Superior temporal gyrus (tissue), 1 donor: ENCODE measurements at regions not wholly inside any gene's neighbourhood (a gene's known extent, or its start where the extent isn't known, plus 50 kb on each side); places are given as distances from the start of the nearest gene placed in this dataset.
A peak's percentile ranks its signal among the peaks of the same experiment; 100 is the strongest.
"Not testable (repeated sequence)": the region's sequence is repeated elsewhere in the genome, so short reads cannot be mapped to it uniquely, and the experiment has no call there.

Experiments used
- DNase-seq: peaks from one replicate; pipeline ENCODE4 v3.0.0-alpha.2; 2016; ENCODE audit errors: extremely low spot score

DNA sequence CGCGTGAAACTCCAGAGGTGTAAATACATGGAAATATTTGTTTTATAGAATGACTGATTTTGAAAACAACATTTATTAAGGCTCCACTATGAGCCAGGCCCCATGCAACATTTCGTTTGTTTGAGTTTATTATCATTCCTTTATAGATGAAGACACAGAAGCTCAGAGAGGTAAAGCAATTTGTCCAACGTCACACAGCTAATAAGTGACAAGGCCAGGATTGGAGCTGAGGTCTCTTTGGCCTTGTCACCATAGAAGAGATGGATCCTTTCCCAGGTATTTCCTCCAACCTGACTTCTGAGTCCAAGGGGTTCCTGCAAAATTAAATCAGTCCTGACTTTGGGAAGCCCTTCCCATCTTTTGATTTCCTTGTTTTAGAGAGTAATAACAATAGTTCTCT lies 98.0 kb downstream of the SYF2 start:
- DNase-seq = no peak

DNA sequence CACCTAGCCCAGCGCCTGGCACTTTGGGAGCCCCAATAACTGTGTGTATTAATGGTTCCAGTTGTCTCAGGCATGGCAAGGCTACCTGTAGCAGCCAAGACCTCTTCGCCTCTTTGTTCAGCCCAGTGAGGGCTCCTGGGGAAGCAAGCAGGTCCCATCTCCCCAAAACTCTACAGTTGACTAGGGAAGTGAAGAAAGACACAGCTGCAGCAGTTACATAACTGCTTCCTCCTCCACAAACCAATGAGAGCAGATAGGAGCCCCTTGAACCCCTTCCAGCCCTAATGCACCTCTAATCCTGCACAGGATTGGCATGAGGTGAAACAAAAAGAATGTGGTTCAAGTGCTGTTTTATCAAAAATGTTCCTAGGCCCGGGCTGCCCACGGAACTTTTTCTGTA lies 100.5 kb downstream of the SYF2 start:
- DNase-seq = no peak

DNA sequence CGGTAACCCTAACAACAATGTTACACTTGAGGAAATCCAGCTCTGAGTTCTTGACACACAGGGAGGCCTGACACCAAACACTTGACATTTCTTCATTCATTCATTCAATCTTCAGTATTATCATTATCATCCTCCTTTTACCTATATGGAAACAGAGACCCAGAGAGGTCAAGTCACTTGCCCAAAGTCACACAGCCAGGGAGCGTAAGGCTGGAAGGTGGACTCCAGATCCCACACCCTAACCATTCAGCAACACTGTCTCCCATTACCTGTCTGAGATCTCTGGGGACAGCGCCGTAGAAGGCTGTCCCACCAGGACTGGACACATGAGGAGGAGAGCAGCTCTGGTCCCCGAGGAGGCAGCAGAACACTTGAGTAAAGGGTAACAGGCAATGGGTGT lies 101.4 kb downstream of the SYF2 start:
- no peak for DNase-seq

DNA sequence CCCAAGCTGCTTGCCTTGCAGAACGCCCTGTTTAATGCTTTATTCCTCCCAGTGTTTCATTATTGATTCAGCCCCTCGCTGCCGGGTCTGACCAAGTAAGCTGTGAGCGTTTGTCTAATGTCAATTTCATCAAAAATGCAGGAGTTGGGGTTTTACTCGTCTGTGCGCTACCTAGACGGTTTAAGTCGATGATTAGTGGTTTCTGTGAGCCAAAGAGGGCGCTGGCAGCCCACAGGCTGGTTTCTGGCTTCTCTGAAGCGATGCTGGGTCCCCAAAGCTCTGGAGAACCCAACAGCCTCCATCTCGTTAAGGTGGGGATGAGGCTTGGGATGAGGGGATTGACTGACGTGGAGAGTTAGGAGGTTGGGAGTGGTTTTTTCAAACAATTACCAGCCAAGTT lies 102.9 kb downstream of the SYF2 start:
- no peak for DNase-seq

DNA sequence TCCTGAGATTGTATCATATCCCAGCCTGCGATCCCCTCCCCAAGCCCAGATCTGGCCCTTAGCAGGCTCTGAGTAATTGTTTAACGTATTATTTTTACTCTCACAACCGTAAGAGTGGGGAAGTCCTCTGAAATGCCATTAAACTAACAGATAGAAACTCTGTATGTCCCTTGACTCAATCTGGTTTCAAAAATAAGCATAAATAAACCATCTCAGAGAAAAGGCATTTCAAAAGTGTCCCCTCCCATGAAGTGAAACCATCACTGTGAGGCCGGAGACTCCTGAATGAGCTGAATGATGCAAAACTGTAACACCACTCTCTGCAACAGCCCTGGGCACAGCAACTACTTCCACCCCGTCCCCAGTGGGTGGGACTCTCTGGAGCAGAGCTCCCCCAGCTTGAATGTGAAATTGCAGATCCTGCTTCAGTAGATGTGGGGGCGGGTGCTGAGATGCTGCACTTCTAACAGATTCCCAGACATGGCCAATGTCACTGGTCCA lies 104.1 kb downstream of the SYF2 start:
- DNase-seq = no peak

DNA sequence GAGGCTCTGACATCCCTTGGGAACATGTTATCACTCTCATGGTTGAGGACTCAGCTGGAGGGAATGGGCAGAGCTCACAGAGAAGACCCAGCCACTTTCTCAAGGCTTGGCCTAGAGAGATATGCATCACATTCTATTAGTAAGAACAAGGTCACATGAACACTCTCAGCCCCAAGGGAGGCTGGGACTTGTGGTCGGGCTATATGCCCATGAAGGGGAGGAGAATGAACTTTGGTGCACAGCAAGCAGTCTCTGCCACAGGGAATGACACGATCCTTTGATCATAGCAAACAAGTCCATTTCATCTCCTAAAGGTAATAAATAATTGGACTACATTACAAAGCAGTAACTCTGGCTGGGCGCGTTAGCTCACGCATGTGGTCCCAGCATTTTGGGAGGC lies 105.7 kb downstream of the SYF2 start:
- DNase-seq = no peak

DNA sequence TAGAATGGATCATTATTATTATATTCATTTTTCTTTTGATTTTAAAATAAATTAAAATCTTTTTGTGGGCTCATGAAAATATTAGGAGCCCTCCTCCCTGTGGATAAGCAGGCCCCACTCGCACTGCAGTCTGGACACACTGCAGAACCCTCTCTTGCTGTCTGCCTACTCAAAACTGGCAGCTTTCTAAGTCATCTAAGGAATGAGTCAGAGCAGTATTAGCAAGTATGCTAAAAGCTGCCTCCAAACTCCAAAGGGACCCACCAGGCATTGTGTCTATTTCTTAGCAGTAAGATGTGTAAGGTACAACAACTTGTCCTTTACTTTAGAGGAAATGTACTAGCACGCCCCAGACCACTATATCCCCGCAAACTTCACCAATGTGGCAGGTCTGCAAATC lies 108.8 kb downstream of the SYF2 start:
- DNase-seq = peak; percentile 12

DNA sequence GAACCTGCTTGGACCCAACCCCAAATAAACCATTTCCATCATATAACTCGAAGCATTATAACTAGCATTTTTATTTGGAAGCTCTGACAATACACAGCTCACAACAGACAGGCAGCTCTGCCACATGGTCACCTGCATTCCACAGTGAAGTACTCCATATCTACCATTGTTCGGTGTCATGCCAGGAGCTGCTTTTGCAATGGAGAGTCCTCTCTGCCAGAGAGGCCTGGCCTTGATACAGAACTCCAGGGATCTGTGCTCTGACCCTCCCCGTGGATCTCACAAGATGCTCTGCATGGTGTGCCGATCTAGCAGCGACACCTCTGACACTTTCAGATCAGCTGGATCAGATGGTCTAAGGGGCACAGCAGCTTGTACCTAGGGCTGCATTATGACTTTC lies 109.6 kb downstream of the SYF2 start:
- no peak for DNase-seq

DNA sequence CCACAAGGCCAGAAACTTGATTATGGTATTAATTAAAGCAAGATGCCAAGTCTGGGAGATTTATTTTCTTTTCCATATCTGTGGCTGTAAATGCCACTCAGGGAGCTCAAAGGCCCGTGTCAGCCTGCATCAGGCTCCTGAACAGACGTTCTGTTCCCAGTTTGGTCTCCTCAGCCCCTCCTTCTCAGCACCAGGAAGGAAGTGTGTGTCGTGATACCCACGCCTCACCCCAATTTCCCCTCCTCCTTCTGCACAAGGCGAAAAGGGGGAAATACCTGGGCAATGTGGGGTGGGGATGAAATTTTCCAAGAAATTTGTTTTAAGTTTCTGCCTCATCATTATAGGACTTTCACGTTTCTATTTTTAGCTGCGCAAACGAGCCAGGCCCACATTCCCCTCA lies 112.0 kb downstream of the SYF2 start:
- no peak for DNase-seq

DNA sequence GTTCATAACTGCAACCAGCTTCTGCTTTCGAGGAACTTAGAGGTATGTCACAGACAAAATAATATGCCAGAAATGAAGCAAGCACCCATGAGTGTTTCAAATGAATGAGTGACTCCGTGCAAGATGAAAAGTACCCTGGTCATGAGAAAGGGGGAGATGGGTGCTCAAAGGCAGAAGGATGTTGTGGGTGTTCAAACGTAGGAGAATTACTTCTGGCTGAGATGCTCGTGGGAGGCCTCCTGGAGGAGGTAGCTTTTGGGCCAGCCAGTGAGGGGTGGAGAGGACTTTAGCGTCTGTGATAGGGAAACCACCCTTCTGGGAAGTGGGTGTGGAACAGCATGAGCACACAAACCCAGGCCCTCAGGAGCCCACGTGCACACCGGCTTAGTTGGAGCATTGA lies 113.8 kb downstream of the SYF2 start:
- DNase-seq = no peak

DNA sequence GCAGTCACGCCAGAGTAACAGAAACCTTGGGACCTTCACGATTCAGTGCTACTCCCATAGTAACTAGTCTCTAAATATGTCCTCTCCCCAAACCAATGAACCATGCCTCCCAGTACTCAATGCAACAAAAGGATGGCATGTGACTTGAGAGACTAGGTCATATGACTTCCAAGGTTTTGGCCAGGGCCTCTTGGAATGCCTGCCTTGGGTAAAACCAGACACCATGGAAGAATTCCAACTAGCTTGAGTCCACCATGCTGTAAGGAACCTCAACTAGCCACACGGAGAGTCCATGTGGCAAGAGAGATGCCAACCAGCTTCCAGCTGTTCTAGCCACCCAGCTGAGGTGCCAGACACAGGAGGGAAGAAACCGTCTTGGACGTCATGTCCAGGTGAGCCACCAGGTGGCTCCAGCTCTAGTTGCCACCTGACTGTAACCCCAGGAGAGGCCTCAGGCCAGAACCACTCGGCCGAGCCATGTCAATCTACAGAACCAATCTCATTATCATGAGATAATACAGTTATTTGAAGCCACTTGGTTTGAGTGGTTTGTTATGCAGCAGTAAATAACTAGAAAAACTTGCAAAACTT lies 115.0 kb downstream of the SYF2 start:
- DNase-seq = no peak

DNA sequence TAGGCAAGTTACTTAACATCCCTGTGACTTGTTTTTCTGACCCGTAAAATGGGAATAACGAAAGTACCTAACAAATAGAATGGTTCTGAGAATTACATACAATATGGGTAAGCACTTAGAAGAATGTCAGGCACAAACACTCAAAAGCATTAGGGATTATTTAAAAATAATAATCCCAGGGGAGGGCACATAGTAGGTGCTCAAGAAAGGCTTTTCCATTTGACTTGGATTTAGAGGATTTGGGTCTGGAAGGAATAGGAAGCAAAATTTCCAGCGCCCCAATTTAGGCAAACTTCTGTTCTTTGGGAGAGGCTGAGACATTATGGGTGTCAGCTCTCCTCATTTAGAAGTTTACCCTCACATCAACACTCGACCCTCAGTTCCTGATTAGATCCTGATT lies 115.5 kb downstream of the SYF2 start:
- DNase-seq = no peak

DNA sequence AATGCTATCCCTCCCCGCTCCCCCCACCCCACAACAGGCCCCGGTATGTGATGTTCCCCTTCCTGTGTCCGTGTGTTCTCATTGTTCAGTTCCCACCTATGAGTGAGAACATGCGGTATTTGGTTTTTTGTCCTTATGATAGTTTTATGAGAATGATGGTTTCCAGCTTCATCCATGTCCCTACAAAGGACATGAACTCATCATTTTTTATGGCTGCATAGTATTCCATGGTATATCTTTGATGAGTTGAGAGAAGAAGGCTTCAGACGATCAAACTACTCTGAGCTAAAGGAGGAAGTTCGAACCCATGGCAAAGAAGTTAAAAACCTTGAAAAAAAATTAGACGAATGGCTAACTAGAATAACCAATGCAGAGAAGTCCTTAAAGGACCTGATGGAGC lies 116.2 kb downstream of the SYF2 start:
- not testable (repeated sequence) for DNase-seq

DNA sequence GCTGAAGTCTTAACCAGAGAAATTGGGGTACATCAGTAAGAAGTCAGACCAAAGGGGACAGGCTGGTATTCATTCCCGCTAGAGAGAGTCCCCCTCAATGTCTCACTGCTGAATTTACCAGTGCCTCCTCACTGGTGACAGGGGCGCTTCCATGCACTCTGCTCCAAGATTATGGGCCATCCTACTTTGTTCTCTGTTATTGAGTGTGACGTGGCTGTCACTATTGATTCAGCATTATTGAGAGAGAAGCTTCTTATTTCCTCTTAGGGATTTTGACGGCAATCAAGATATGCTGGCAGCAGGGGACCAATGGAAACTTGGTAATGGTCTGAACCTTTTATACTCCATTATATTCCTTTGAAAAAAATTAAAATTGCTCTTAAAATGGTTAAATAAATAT lies 118.6 kb downstream of the SYF2 start:
- DNase-seq = no peak

DNA sequence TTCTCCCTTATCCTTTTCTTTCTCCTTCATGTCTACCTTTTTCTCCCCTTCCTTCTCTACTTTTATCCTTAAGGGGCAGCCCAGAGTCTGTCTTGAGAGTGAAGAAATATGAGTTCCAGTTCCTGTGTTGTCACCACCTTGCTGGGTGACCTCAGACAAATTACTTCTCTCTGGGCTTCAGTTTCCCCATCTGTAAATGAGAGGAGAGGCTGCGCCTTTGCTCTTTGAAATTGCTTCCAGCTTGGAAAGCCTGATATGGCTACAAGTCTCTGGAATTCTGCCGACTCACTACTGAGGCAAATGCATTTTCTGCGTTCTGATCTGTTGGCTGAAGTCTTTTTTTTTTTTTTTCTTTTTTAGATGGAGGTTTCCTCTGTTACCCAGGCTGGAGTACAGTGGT lies 119.2 kb downstream of the SYF2 start:
- DNase-seq = no peak

DNA sequence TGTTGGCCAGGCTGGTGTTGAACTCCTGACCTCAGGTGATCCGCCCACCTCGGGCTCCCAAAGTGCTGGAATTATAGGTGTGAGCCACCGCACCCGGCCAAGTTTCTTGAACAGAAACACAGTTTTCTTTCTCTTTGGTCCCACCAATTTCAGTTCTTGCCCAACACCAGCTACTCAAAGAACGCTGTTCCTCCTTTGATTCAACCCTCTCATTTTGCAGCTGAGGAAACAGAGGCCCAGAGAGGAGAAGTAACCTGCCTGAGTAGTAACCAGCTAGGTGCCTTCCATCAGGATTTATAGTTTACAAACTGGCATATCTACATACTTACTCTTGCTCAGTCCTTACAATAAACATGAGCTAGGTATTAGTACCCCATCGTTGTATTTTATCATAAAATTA lies 119.9 kb downstream of the SYF2 start:
- no peak for DNase-seq

DNA sequence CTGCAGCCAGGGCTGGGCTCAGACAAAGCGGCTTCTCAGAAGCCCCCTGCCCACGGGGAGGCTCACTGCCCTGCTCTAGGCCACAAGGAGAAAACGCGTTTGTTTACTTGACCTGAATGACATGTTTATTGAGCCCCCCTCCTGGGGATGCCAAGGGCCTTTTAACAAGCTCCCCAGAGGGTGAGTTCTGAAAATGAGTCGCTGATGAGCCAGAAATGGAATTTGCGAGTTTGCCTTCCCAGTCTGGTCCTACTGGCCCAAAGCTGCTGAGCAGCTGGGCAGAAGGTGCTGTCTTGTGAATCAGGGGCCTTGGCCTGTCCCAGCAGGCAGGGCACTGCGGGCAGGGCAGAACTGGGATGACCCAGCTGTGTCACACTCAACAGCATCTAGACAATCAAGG lies 120.6 kb downstream of the SYF2 start:
- no peak for DNase-seq

DNA sequence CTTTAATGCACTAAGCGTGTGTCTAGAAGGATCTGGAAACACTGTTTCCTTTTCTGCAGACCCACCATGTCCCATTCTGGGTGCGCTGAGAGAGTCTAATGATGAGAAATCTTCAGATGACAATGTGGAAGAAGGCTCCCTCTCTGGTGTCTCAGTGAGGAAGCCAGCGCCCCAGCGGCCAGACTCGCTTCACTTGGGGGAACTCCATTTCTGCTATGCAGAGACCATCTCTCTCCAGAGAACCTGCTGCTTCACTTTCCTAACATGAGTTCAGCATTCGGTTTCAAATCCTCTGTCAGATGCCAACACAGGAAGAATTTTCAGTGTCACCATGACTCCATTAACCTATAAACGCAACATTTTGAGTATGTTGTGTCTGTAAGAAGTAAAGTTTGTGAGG lies 121.8 kb downstream of the SYF2 start:
- no peak for DNase-seq

DNA sequence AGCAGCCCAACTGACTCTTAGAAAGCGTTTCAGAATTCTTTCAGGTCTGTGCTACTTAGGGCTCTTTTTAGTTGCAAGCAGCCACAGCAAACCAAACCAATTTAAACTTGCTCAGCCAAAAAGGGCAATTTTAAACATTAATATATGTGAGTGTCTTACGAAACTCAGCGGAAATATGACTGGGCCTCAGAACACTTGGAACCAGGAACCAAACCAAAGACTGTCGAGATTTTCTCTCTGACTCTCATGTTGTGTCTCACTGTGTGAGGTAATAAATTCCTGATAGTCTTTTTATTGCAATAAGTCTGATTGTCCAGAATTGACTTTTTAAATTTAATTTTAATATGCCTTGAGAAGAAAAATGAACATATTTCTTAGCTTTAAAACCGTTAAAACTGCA lies 122.3 kb downstream of the SYF2 start:
- no peak for DNase-seq

DNA sequence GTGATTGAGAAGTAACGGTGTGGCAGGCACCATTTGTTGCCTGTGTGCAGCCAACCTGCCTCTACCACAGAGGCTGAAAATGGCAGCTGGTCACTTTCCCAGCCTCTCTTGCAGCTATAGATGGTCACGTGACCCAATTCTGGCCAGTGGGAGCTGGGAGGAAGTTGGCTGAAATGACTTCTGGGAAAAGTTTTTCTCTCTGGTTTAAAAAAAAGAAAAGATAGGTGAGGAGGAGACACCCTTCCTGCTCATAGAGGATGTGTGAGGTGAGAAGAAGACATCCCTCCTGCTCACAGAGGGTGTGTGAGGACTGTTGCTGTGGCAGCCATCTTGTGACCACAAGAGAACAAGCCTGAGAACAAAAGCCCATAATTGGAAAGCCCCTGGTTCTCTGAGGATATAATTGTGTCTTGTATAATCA lies 122.8 kb downstream of the SYF2 start:
- DNase-seq = no peak

DNA sequence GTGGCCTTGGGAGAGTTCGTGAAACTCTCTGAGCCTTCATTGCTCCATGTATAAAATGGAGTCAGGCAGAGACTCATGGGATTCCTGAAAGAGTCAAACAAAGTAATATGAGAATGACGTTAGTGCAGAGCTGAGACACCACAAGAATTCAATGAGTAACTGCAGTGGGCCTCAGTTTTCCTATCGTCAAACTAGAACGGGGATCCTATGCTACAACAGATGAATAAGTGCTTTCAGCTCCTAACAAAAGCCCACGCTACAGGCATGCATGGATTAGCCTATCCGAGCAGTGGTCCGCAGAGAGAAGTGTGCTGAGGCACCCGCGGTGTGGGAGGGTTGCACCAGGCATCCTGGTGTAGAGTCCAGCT lies 124.7 kb downstream of the SYF2 start:
- DNase-seq = no peak

DNA sequence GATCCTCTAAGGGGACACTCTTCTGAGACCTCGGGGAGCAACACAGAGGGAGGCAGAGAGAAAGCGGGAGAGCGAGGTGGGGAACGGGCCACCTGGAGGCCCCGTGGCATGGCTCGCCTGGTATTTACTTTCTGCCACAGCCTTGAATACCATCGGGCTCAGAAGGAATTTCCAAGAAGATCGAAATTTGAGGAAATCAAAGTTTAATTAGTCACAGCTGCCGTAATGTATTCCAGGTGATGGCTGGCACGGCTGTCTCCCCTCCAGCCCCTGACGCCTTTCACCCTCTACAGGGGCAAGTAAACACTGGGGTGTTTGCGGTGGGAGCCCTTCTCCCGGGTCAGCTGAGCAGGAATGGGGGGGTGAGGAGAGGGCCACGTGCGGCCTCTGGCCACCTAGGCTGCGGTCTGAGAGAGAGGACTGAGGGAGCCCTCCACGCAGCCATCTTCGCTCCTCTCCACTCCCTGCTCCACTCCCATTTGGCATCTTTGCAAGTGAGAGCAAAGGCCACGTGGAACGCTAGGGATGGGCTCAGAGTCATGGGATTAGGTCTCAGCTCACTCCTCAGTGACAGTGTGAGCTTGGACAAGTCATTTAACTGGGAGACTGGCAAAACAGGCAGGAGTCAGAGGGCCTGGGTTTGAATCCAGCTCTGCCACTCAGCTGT lies 125.2 kb downstream of the SYF2 start:
- no peak for DNase-seq

DNA sequence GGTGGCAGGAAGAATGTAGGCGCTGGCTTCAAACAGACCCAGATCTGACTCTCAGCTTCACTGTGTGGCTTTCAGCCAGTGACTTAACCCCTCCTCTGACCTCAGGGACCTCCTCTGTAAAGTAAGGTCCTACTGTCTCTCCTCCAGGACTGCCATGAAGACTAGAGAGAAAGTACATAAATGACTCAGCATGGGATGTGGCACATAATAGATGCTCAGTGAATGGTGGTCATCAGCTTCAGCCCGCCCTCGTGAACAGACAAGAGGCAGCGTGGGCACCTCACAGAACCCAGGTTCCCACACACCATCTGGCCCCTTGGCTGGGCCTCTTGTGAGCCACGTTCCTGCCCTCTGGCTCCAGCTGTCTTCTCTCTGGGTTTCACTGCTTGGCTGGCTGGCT lies 126.0 kb downstream of the SYF2 start:
- no peak for DNase-seq

DNA sequence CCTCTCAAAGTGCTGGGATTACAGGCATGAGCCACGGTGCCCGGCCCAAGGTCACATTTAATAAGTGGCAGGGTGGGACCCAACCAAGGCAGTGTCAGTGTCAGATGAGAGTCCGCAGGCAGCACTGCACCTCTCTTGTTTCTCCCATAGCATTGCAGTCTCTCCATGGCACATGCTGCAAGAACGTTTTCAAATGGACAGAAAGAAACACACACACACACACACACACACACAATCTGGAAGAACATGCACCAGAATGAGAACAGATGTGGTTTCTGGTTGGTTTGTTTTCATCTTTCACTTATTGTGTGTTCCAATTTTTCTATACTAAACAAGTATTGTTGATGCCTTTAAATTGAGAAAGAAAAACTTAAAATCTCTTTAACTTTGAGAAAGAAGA lies 126.5 kb downstream of the SYF2 start:
- no peak for DNase-seq
